ENCODE measurements at regions not wholly inside any gene's neighbourhood (a gene's known extent, or its start where the extent isn't known, plus 50 kb on each side); places are given as distances from the start of the nearest gene placed in this dataset.

DNA sequence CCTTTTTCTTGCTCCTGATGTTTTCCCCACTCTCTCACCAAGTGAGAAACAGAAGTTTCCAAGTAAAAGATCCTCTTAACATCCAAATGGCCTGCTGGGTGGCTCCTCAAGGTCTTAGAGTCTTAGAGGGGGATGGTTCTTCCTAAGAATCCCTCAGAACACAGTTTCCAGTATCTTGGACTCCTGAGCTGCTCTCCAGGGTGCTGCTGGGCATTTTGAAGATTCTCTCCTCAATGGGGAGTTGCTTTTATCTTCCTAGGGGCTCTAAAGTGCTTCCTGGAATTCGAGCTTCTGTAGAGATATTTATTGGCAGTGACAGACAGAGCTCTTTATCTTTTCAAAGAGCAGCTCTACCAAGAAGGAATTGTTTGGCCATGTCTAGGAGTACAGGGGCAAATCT is 70.8 kb upstream of the SLC35B3 start:
- H3K27ac ChIP-seq: no peak overlapping the region
- no peak for DNase-seq
- TF ChIP-seq, protein P1, sequence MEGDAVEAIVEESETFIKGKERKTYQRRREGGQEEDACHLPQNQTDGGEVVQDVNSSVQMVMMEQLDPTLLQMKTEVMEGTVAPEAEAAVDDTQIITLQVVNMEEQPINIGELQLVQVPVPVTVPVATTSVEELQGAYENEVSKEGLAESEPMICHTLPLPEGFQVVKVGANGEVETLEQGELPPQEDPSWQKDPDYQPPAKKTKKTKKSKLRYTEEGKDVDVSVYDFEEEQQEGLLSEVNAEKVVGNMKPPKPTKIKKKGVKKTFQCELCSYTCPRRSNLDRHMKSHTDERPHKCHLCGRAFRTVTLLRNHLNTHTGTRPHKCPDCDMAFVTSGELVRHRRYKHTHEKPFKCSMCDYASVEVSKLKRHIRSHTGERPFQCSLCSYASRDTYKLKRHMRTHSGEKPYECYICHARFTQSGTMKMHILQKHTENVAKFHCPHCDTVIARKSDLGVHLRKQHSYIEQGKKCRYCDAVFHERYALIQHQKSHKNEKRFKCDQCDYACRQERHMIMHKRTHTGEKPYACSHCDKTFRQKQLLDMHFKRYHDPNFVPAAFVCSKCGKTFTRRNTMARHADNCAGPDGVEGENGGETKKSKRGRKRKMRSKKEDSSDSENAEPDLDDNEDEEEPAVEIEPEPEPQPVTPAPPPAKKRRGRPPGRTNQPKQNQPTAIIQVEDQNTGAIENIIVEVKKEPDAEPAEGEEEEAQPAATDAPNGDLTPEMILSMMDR (IDR thresholded peaks at IDR 0.05): no peak
- TF ChIP-seq POLR2A (IDR thresholded peaks at IDR 0.05): no peak
- H3K27me3 ChIP-seq: no peaks in the 10 kb centered on the region
- no peaks in the 10 kb centered on the region for H3K9me3 ChIP-seq (replicated peaks in 1 of 3)
- whole genome bisulfite sequencing, 4 donors: 0 to 50% (median 27%) methylated on average over 1 of the region's 1 CpG
- peaks cover 0 to 9% of the 10 kb centered on the region in 2 donors for H3K4me1 ChIP-seq (replicated peaks in 1 of 2)
- intact Hi-C loops (cut with DNase I): no loop called here
- H3K4me3 ChIP-seq: no peak overlapping the region
- H3K36me3 ChIP-seq (replicated peaks in 1 of 2): no peaks in the 10 kb centered on the region

DNA sequence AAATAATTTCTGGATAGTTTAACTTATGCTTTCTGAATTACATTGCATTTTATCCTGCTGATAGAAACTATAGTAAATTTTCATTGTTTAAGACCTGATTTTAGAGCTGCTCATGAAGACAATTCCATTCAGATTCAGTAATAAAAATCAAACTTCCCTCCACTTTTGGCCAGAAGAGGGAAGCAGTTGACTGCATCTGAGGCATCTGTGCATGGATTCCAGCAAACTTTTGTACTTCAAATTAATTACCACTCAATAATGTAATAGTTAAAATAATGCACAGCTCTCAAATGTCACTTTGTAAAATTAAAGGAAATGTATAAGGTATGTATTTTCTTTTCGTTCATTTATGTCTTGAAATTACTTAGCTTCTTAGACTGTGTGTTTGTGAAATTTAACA is 64.2 kb upstream of the SLC35B3 start:
- Histone ChIP-seq H3K27ac (no peak overlapping the region), H3K36me3 (replicated peaks in 1 of 2) (no peaks in the 10 kb centered on the region), H3K9me3 (replicated peaks in 1 of 3) (no peaks in the 10 kb centered on the region), H3K4me3 (no peak overlapping the region), H3K4me1 (replicated peaks in 1 of 2) (no peaks in the 10 kb centered on the region), H3K27me3 (no peaks in the 10 kb centered on the region)
- WGBS, 4 donors: 50 to 73% (median 53%) methylated on average over 1 of the region's 1 CpG
- no peak for DNase-seq
- TF ChIP-seq, protein P1 (IDR thresholded peaks at IDR 0.05): peak in 4 of 6 experiments; percentile 18 to 45 (median 25)
- no peak for TF ChIP-seq POLR2A (IDR thresholded peaks at IDR 0.05)
- intact Hi-C loops (cut with DNase I): no loop called here

DNA sequence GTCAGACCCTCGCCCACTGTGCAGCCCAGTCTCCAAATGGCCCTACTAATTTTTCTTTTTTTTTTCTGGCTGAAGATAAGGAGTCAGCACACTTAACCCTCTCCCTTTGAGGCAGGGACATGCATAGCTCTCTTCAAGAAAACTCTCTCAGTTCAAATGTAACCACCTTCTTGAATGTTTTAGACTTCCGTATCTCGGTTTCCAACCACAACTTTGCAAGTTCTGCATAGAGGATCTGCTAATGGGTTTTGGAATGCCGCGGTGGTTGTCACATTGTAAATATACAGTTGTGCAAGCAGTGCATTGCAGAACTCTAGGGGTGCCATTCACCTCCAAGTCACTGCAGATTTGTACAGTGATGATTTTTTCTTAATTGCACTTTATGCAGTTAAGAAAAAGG is 59.4 kb upstream of the SLC35B3 start:
- intact Hi-C loops (cut with DNase I): no loop called here
- no peak overlapping the region for H3K4me3 ChIP-seq
- no peaks in the 10 kb centered on the region for H3K4me1 ChIP-seq (replicated peaks in 1 of 2)
- no peaks in the 10 kb centered on the region for H3K36me3 ChIP-seq (replicated peaks in 1 of 2)
- no peaks in the 10 kb centered on the region for H3K9me3 ChIP-seq (replicated peaks in 1 of 3)
- no peak for DNase-seq
- WGBS, 4 donors: 91 to 93% (median 92%) methylated on average over 5 of the region's 5 CpGs
- H3K27ac ChIP-seq: no peak overlapping the region
- H3K27me3 ChIP-seq: no peaks in the 10 kb centered on the region
- no peak for TF ChIP-seq POLR2A (IDR thresholded peaks at IDR 0.05)
- TF ChIP-seq, protein P1 (IDR thresholded peaks at IDR 0.05): no peak

DNA sequence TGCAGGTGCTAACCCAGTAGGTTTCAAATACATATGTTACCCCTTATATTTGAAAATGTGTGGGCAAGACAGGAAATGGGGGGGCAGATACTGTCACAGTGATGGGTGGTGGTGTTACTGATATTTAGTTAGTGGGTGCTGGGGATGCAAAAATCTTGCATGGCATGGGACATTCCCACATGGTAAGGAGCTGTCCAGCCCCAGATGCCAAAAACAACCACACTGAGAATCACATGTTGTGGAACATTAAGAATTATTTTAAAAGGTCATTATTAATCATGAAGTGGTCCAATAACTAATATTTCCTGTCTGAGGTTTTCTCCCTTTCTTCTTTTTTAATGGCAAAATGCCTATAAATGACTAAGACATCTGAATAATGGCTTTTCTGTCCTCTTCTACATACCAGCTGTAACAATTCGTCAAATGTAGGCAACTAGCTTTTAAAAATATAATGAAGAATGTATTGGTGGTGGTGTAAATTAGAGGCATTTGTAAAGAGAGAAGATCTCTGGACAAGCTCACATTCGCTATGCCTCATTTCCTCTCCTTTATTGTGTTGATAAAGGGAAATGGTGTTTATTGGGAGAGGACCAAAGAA is 57.3 kb upstream of the SLC35B3 start:
- H3K4me1 ChIP-seq (replicated peaks in 1 of 2): no peaks in the 10 kb centered on the region
- H3K9me3 ChIP-seq (replicated peaks in 1 of 3): no peaks in the 10 kb centered on the region
- H3K27me3 ChIP-seq: no peaks in the 10 kb centered on the region
- intact Hi-C loops (cut with DNase I): no loop called here
- H3K4me3 ChIP-seq: no peak overlapping the region
- TF ChIP-seq POLR2A (IDR thresholded peaks at IDR 0.05): no peak
- TF ChIP-seq, protein P1 (IDR thresholded peaks at IDR 0.05): no peak
- no peak for DNase-seq
- no peak overlapping the region for H3K27ac ChIP-seq
- 44 to 58% (median 50%) methylated on average over 2 of the region's 2 CpGs for whole genome bisulfite sequencing, 4 donors
- H3K36me3 ChIP-seq (replicated peaks in 1 of 2): no peaks in the 10 kb centered on the region

Small RNA genes in the stretch of these regions (small RNA-seq; reads per million reads assigned to genes)
- gene RF02101 (0 reads per million in 2 donors), gene RNU6ATAC21P (0 reads per million in 2 donors)
